Esophagus muscularis mucosa (tissue), 4 donors: ENCODE measurements at regions not wholly inside any gene's neighbourhood (a gene's known extent, or its start where the extent isn't known, plus 50 kb on each side); places are given as distances from the start of the nearest gene placed in this dataset.

ENCODE experiments used
- DNase-seq: peaks from one replicate; pipeline ENCODE4 v3.0.0-alpha.2; 2017; ENCODE audit errors: extremely low spot score
- H3K27ac ChIP-seq, 4 donors: fragments of 200-600 bp; sonication (generic); replicated peaks in 1 of 4; 1 replicate in 3 of 4; 2 replicates in 1 of 4; pipeline ENCODE4 v1.5.1; 2016 to 2019; ENCODE audit warnings: mild to moderate bottlenecking in 1 of 4
- H3K27me3 ChIP-seq, 4 donors: fragments of 200-600 bp; sonication (generic); one replicate each; pipeline versions ENCODE4 v1.5.1 to v1.6.0; 2016 to 2019
- H3K36me3 ChIP-seq, 4 donors: fragments of 200-600 bp; sonication (generic); one replicate each; pipeline ENCODE4 v1.5.1; 2016 to 2019
- H3K4me1 ChIP-seq, 4 donors: fragments of 200-600 bp; sonication (generic); one replicate each; pipeline ENCODE4 v1.5.1; 2016 to 2019
- H3K4me3 ChIP-seq, 4 donors: fragments of 200-600 bp; sonication (generic); 1 replicate in 2 of 4; 2 replicates in 2 of 4; pipeline ENCODE4 v1.5.1; 2016 to 2019; ENCODE audit warnings: mild to moderate bottlenecking in 4 of 4, moderate library complexity in 1 of 4
- H3K9me3 ChIP-seq, 4 donors: fragments of 200-600 bp; sonication (generic); 1 replicate in 3 of 4; 2 replicates in 1 of 4; pipeline ENCODE4 v1.5.1; 2016 to 2019
- EP300 ChIP-seq: sonication (generic); formaldehyde crosslinking; IDR thresholded peaks from one replicate; pipeline ENCODE4 v1.6.1; 2017; ENCODE audit warnings: antibody characterized with exemption
- POLR2A ChIP-seq: fragments of 450-650 bp; IDR thresholded peaks from one replicate; pipeline ENCODE4 v1.6.1; 2017; ENCODE audit warnings: antibody characterized with exemption, moderate library complexity, mild to moderate bottlenecking, low read depth
- POLR2AphosphoS5 ChIP-seq, 2 donors: sonication (generic); formaldehyde crosslinking; IDR thresholded peaks; one replicate each; pipeline ENCODE4 v1.6.1; 2017; ENCODE audit warnings: antibody characterized with exemption in 2 of 2
- WGBS: methylation state at CpG from one replicate; pipeline ENCODE4 v1.1.5; 2018; 5-methylcytosine and 5-hydroxymethylcytosine counted together
- intact Hi-C: fragments of 100-400 bp; cut with DNase I; formaldehyde crosslinking; loops from one replicate; pipeline ENCODE4 v1.15.1; 2023
- TF ChIP-seq, protein P1 (sequence below), 3 experiments: fragments of 200-600 bp in 2 of 3; fragments of 450-650 bp in 1 of 3; sonication (generic) in 2 of 3; IDR thresholded peaks; one replicate each; pipeline ENCODE4 v1.5.1; 2017 to 2019; ENCODE audit warnings: antibody characterized with exemption in 3 of 3, mild to moderate bottlenecking in 2 of 3, moderate library complexity in 1 of 3

DNA sequence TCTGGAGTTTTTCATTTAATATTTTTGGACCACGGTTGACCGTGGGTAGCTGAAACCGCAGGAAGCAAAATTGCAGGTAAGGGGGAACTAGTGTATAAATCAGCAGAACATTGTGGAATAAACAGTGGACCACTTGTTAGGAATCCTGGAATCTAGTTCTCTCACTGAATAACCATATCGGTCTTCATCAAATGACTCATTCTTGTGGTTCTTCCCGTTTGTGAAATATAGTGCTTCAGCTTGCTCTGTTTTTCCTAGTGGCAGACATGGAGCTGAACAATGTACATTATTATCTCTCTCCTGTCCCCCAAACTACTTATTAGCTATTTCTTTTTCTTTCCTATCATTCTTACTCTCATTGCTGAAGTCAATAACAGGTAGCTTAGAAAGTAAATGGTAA is 61.9 kb downstream of the HSPA13 start:
- Histone ChIP-seq H3K4me3 (no peak overlapping the region), H3K27ac (no peak overlapping the region), H3K4me1 (no peaks in the 10 kb centered on the region), H3K36me3 (no peaks in the 10 kb centered on the region), H3K9me3 (no peaks in the 10 kb centered on the region), H3K27me3 (no peaks in the 10 kb centered on the region)
- WGBS = 64% methylated on average over 5 of the region's 5 CpGs
- intact Hi-C loops = no loop called here
- no peak for TF ChIP-seq EP300
- TF ChIP-seq, protein P1, sequence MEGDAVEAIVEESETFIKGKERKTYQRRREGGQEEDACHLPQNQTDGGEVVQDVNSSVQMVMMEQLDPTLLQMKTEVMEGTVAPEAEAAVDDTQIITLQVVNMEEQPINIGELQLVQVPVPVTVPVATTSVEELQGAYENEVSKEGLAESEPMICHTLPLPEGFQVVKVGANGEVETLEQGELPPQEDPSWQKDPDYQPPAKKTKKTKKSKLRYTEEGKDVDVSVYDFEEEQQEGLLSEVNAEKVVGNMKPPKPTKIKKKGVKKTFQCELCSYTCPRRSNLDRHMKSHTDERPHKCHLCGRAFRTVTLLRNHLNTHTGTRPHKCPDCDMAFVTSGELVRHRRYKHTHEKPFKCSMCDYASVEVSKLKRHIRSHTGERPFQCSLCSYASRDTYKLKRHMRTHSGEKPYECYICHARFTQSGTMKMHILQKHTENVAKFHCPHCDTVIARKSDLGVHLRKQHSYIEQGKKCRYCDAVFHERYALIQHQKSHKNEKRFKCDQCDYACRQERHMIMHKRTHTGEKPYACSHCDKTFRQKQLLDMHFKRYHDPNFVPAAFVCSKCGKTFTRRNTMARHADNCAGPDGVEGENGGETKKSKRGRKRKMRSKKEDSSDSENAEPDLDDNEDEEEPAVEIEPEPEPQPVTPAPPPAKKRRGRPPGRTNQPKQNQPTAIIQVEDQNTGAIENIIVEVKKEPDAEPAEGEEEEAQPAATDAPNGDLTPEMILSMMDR (IDR thresholded peaks at IDR 0.05) = no peak
- no peak for TF ChIP-seq POLR2A
- no peak for TF ChIP-seq POLR2AphosphoS5 (IDR thresholded peaks at IDR 0.05)
- DNase-seq = no peak

DNA sequence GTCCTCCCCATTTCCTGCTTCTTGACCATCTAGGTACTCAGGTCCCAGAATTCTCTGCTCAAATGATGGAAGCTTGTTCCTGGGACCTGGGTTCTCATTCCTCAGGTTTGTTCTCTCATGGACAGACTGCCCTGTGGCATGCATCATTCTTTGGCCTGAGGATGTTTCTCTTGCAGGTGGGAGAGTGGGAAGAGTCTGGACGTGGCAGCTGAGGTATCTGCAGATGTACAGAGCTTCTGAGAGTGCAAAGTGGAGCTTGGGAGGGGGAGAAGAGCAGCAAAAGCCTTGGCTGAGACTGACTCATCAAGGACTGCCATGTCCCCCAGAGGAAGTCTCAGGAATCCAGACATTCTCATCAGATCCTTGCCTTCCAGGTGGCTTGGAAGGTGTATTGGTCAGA is 63.1 kb downstream of the HSPA13 start:
- TF ChIP-seq, protein P1 (IDR thresholded peaks at IDR 0.05) = no peak
- TF ChIP-seq POLR2AphosphoS5 (IDR thresholded peaks at IDR 0.05) (no peak), EP300 (no peak), POLR2A (no peak)
- Histone ChIP-seq H3K27ac (no peak overlapping the region), H3K36me3 (no peaks in the 10 kb centered on the region), H3K4me3 (no peak overlapping the region), H3K9me3 (no peaks in the 10 kb centered on the region), H3K27me3 (no peaks in the 10 kb centered on the region), H3K4me1 (no peaks in the 10 kb centered on the region)
- intact Hi-C loops = no loop called here
- WGBS = 75% methylated on average over 1 of the region's 1 CpG
- DNase-seq = no peak

DNA sequence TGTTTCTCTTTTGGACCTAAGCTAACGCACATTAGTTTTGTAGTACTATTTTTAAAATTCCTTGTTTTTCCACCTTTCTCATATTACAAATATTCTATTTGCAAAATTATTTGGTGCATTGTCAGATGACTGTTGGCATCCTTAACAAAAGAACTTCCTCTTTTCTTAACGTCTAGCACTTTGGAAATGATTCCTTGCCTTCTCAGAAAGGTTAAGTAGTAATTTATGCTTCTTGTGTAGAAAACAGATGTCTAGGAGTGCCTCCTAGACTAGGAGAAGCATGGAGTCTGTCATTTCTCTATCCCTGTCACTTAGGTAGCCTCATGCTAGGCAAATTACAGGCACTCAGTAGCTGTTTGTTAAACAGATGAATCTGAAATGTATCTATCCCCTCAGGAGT is 64.4 kb downstream of the HSPA13 start:
- Histone ChIP-seq H3K4me1 (no peaks in the 10 kb centered on the region), H3K9me3 (no peaks in the 10 kb centered on the region), H3K27me3 (no peaks in the 10 kb centered on the region), H3K36me3 (no peaks in the 10 kb centered on the region), H3K4me3 (no peak overlapping the region), H3K27ac (no peak overlapping the region)
- 39% methylated on average over 2 of the region's 2 CpGs for WGBS
- intact Hi-C loops = no loop called here
- TF ChIP-seq, protein P1 (IDR thresholded peaks at IDR 0.05) = no peak
- TF ChIP-seq POLR2AphosphoS5 (IDR thresholded peaks at IDR 0.05) (no peak), POLR2A (no peak), EP300 (no peak)
- DNase-seq = no peak

DNA sequence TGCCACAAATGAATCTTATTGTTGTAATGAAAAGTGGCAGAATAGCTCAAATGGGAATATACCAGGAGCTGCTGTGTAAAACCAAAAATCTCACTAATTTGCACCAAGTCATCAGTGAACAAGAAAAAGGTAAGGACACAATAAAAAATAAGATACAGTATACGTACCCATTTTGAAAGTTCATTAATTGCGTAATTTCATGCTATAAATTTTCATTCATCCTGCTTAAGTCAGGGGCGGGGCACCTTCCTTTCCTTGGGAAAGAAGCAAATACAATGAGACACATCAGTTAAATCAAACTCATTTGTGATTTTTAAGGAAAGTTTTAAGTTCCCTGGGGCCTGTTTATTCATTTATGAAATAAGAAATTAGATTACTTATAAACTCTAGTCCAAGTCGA is 65.4 kb downstream of the HSPA13 start:
- 87% methylated on average over 4 of the region's 4 CpGs for WGBS
- no peaks in the 10 kb centered on the region for H3K36me3 ChIP-seq

DNA sequence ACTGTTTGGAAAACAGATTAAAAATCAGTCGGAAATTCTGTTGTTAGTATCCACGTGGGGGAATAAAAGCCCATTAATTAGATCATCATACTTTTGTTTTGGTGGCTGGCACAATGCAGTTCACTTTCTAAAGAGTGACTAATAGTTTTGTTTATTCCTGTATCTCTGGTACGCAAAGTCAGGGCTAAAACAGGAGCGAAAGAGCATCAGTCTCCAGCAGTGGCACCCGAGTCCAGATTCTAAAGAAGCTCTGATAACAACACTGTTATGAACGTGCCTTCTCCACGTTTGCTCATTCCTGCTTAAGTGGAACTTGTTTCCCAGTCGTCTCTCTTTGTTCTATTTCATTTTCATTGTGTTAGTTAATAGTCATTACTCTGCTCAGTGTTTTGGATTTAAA is 69.6 kb downstream of the HSPA13 start:
- Histone ChIP-seq H3K27me3 (no peaks in the 10 kb centered on the region), H3K27ac (no peak overlapping the region), H3K9me3 (no peaks in the 10 kb centered on the region), H3K4me3 (no peak overlapping the region), H3K36me3 (no peaks in the 10 kb centered on the region), H3K4me1 (no peaks in the 10 kb centered on the region)
- DNase-seq = no peak
- intact Hi-C loops = no loop called here
- WGBS = 72% methylated on average over 8 of the region's 8 CpGs
- TF ChIP-seq, protein P1 (IDR thresholded peaks at IDR 0.05) = no peak
- no peak for TF ChIP-seq EP300
- no peak for TF ChIP-seq POLR2AphosphoS5 (IDR thresholded peaks at IDR 0.05)
- no peak for TF ChIP-seq POLR2A

More for the DNA sequence above, 65.4 kb downstream of the HSPA13 start:
- intact Hi-C loops = no loop called here
- no peaks in the 10 kb centered on the region for H3K27me3 ChIP-seq
- TF ChIP-seq, protein P1 (IDR thresholded peaks at IDR 0.05) = no peak
- TF ChIP-seq EP300 = no peak
- no peak overlapping the region for H3K27ac ChIP-seq
- no peaks in the 10 kb centered on the region for H3K9me3 ChIP-seq
- no peaks in the 10 kb centered on the region for H3K4me1 ChIP-seq
- no peak overlapping the region for H3K4me3 ChIP-seq
- DNase-seq = no peak
